HepG2 (cell line): ENCODE measurements at regions not wholly inside any gene's neighbourhood (a gene's known extent, or its start where the extent isn't known, plus 50 kb on each side); places are given as distances from the start of the nearest gene placed in this dataset.

Experiments used
- ATAC-seq: fragments of 200-7000 bp; cut with Tn5 transposase; 3 replicates; pipeline ENCODE4 v1.9.1; 2020; ENCODE audit warnings: mild to moderate bottlenecking, moderate library complexity
- BruUV-seq: library from RNA; stranded (reverse); fragments of 400-500 nt; replicated peaks from 2 replicates; lab custom pipeline; 2021; lab: Mats Ljungman, UMichigan
- CTCF ChIA-PET: fragments of 300-600 bp; formaldehyde crosslinking; extraction: SDS; loops from one replicate; lab custom pipeline; 2021; ENCODE audit warnings: low total read pairs, inconsistent platforms, low intra/inter-chr PET ratio; lab: Yijun Ruan, JAX
- POLR2A ChIA-PET: fragments of 350-600 bp; sonication (Branson Sonifier 250); formaldehyde crosslinking; loops from one replicate; lab custom pipeline; 2020; ENCODE audit warnings: antibody characterized with exemption, inconsistent platforms; lab: Yijun Ruan, JAX
- DNase-seq: peaks from one replicate; pipeline ENCODE4 v3.0.0-alpha.2; 2015; ENCODE audit warnings: low spot score
- FAIRE-seq: peaks from 3 replicates; lab custom pipeline; 2011; peaks lifted over from hg19 to GRCh38; lab: Jason Lieb, UNC
- H2AFZ ChIP-seq: one replicate; pipeline ENCODE4 v1.6.1; 2011; ENCODE audit warnings: low read length, inconsistent platforms
- H3K27ac ChIP-seq: fragments of 300-600 bp; 3 replicates; pipeline ENCODE4 v1.8.0; 2011; ENCODE audit warnings: mixed run types, mild to moderate bottlenecking, mixed read lengths, low read length, inconsistent platforms; ENCODE audit not compliant: insufficient read depth; ENCODE audit errors: extremely low read length
- H3K27me3 ChIP-seq, 2 experiments: fragments of 200-600 bp in 1 of 2; 2 replicates in 1 of 2; 3 replicates in 1 of 2; pipeline versions ENCODE4 v1.6.0 to v1.8.0; 2011; ENCODE audit warnings: low read length in 2 of 2, mild to moderate bottlenecking in 2 of 2, moderate library complexity in 2 of 2, inconsistent platforms in 1 of 2; ENCODE audit not compliant: insufficient read depth in 2 of 2, control insufficient read depth in 1 of 2
- H3K36me3 ChIP-seq, 2 experiments: fragments of 200-600 bp in 1 of 2; replicated peaks in 1 of 2; 2 replicates in 1 of 2; 3 replicates in 1 of 2; pipeline versions ENCODE4 v1.5.1 to v1.8.0; 2011; ENCODE audit warnings: low read length in 2 of 2, inconsistent platforms in 1 of 2; ENCODE audit not compliant: insufficient read depth in 2 of 2, control insufficient read depth in 1 of 2
- H3K4me1 ChIP-seq: 2 replicates; pipeline ENCODE4 v1.5.1; 2012; ENCODE audit warnings: low read length, inconsistent platforms; ENCODE audit not compliant: insufficient read depth
- H3K4me2 ChIP-seq: 2 replicates; pipeline ENCODE4 v1.6.0; 2011; ENCODE audit warnings: low read depth, low read length, inconsistent platforms
- H3K4me3 ChIP-seq, 3 experiments: fragments of 200-600 bp in 1 of 3; sonication (generic), shearing (Covaris generic) in 1 of 3; replicated peaks in 1 of 3; 2 replicates each; pipeline ENCODE4 v1.5.1; 2011 to 2016; ENCODE audit warnings: low read length in 3 of 3, inconsistent platforms in 2 of 3, low read depth in 2 of 3, mild to moderate bottlenecking in 2 of 3, control low read depth in 1 of 3, mixed read lengths in 1 of 3; ENCODE audit not compliant: insufficient read depth in 1 of 3
- H3K79me2 ChIP-seq: one replicate; pipeline ENCODE4 v1.6.1; 2011; ENCODE audit warnings: low read length, inconsistent platforms; ENCODE audit not compliant: insufficient read depth
- H3K9ac ChIP-seq: 2 replicates; pipeline ENCODE4 v1.6.0; 2011; ENCODE audit warnings: mild to moderate bottlenecking, low read depth, low read length, inconsistent platforms; ENCODE audit not compliant: insufficient read depth
- H3K9me3 ChIP-seq: 2 replicates; pipeline ENCODE4 v1.5.1; 2012; ENCODE audit warnings: mild to moderate bottlenecking, low read length
- H4K20me1 ChIP-seq: 2 replicates; pipeline ENCODE4 v1.6.0; 2011; ENCODE audit warnings: inconsistent platforms, mild to moderate bottlenecking, low read length, moderate library complexity; ENCODE audit not compliant: insufficient read depth
- EZH2 ChIP-seq: conservative IDR thresholded peaks from 2 replicates; pipeline ENCODE4 v1.6.1; 2012; ENCODE audit warnings: mild to moderate bottlenecking, low read depth, low read length, moderate library complexity
- FOXM1 ChIP-seq: sonication (generic); formaldehyde crosslinking; IDR thresholded peaks from 2 replicates; pipeline ENCODE4 v1.5.0; 2020; ENCODE audit warnings: missing genetic modification reagents
- HDAC1 ChIP-seq: sonication (generic); formaldehyde crosslinking; IDR thresholded peaks from 2 replicates; pipeline ENCODE4 v1.5.1; 2020; ENCODE audit warnings: mild to moderate bottlenecking, missing genetic modification reagents
- IKZF4 ChIP-seq: sonication (generic); formaldehyde crosslinking; IDR thresholded peaks from 2 replicates; pipeline ENCODE4 v1.5.1; 2020; ENCODE audit warnings: borderline replicate concordance, mild to moderate bottlenecking, low read depth, missing genetic modification reagents; ENCODE audit errors: not compliant biosample characterization
- NFIB ChIP-seq: sonication (generic); formaldehyde crosslinking; IDR thresholded peaks from 2 replicates; pipeline ENCODE4 v1.9.0; 2021; ENCODE audit warnings: missing genetic modification reagents, mild to moderate bottlenecking, borderline replicate concordance
- YEATS4 ChIP-seq: sonication (generic); formaldehyde crosslinking; IDR thresholded peaks from 2 replicates; pipeline ENCODE4 v1.4.0; 2020; ENCODE audit warnings: missing genetic modification reagents, borderline replicate concordance
- ZNF234 ChIP-seq: sonication (generic); formaldehyde crosslinking; conservative IDR thresholded peaks from 2 replicates; pipeline ENCODE4 v1.5.1; 2020; ENCODE audit warnings: mild to moderate bottlenecking, missing genetic modification reagents
- ZNF331 ChIP-seq: sonication (generic); formaldehyde crosslinking; IDR thresholded peaks from 2 replicates; pipeline ENCODE4 v1.4.0; 2020; ENCODE audit warnings: missing genetic modification reagents
- ZNF792 ChIP-seq: IDR thresholded peaks from 2 replicates; pipeline ENCODE4 v1.6.1; 2016
- WGBS: methylation state at CpG from one replicate; pipeline ENCODE4 v1.1.6; 2017; ENCODE audit warnings: low lambda C conversion rate; 5-methylcytosine and 5-hydroxymethylcytosine counted together
- in situ Hi-C: cut with HindIII; loops from 2 replicates; pipeline ENCODE4 v1.10.0; 2017; ENCODE audit warnings: low pct_unique_long_range_greater_than_20kb; ENCODE audit not compliant: extremely low pct_ligation_motif_present
- intact Hi-C: fragments of 100-400 bp; cut with micrococcal nuclease; formaldehyde crosslinking; loops from one replicate; pipeline ENCODE4 v1.10.0; 2022; ENCODE audit not compliant: unreplicated experiment
- TF ChIP-seq, protein P1 (sequence below): sonication (generic); formaldehyde crosslinking; IDR thresholded peaks from 2 replicates; pipeline ENCODE4 v1.5.1; 2020; ENCODE audit warnings: missing genetic modification reagents, mild to moderate bottlenecking, borderline replicate concordance
- TF ChIP-seq, protein P2 (sequence below): sonication (generic); formaldehyde crosslinking; conservative IDR thresholded peaks from 2 replicates; pipeline ENCODE4 v1.5.0; 2020; ENCODE audit warnings: missing genetic modification reagents
- TF ChIP-seq, protein P3 (sequence below): sonication (generic); formaldehyde crosslinking; IDR thresholded peaks from 2 replicates; pipeline ENCODE4 v1.4.0; 2020; ENCODE audit warnings: missing genetic modification reagents
- TF ChIP-seq, protein P4 (sequence below): sonication (generic); formaldehyde crosslinking; IDR thresholded peaks from 2 replicates; pipeline ENCODE4 v1.4.0; 2020; ENCODE audit warnings: mild to moderate bottlenecking, missing genetic modification reagents, borderline replicate concordance

DNA sequence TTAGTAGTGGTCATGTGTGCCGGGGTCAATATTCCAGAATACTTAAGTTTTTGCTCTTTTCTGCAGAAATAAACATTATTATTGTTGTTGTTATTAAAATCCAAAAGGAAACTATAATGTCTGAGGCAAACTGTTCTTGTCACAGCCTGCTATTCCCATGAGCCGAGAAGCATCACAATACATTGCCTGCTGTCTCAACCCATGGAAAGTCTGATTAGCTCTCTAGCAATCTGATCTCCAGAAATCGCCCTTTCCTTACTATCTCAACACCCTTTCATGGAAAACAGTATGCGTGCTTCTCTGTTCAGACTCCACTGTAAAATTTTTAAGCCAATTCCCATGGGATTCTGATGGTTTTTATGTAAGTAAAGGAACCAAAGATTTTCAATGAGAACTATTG is 811.0 kb downstream of the TUSC7 start:
- 3% methylated on average over 4 of the region's 4 CpGs for WGBS
- Histone ChIP-seq H3K9me3 (no peaks in the 10 kb centered on the region), H3K4me1 (no peaks in the 10 kb centered on the region), H3K4me3 (no peak overlapping the region), H4K20me1 (no peaks in the 10 kb centered on the region)
- POLR2A ChIA-PET: no interaction called here
- intact Hi-C loops: no loop called here
- CTCF ChIA-PET: no interaction called here
- TF ChIP-seq, protein P1, sequence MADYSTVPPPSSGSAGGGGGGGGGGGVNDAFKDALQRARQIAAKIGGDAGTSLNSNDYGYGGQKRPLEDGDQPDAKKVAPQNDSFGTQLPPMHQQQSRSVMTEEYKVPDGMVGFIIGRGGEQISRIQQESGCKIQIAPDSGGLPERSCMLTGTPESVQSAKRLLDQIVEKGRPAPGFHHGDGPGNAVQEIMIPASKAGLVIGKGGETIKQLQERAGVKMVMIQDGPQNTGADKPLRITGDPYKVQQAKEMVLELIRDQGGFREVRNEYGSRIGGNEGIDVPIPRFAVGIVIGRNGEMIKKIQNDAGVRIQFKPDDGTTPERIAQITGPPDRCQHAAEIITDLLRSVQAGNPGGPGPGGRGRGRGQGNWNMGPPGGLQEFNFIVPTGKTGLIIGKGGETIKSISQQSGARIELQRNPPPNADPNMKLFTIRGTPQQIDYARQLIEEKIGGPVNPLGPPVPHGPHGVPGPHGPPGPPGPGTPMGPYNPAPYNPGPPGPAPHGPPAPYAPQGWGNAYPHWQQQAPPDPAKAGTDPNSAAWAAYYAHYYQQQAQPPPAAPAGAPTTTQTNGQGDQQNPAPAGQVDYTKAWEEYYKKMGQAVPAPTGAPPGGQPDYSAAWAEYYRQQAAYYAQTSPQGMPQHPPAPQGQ: no peak
- TF ChIP-seq ZNF792 (no peak), ZNF234 (CRISPR knock-in tag) (no peak), EZH2 (no peak), HDAC1 (CRISPR knock-in tag) (no peak), NFIB (CRISPR knock-in tag) (no peak), IKZF4 (CRISPR knock-in tag) (no peak), FOXM1 (CRISPR knock-in tag) (no peak), ZNF331 (CRISPR knock-in tag) (no peak), YEATS4 (CRISPR knock-in tag) (no peak)
- TF ChIP-seq, protein P2, sequence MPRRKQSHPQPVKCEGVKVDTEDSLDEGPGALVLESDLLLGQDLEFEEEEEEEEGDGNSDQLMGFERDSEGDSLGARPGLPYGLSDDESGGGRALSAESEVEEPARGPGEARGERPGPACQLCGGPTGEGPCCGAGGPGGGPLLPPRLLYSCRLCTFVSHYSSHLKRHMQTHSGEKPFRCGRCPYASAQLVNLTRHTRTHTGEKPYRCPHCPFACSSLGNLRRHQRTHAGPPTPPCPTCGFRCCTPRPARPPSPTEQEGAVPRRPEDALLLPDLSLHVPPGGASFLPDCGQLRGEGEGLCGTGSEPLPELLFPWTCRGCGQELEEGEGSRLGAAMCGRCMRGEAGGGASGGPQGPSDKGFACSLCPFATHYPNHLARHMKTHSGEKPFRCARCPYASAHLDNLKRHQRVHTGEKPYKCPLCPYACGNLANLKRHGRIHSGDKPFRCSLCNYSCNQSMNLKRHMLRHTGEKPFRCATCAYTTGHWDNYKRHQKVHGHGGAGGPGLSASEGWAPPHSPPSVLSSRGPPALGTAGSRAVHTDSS (CRISPR knock-in tag): no peak
- TF ChIP-seq, protein P3, sequence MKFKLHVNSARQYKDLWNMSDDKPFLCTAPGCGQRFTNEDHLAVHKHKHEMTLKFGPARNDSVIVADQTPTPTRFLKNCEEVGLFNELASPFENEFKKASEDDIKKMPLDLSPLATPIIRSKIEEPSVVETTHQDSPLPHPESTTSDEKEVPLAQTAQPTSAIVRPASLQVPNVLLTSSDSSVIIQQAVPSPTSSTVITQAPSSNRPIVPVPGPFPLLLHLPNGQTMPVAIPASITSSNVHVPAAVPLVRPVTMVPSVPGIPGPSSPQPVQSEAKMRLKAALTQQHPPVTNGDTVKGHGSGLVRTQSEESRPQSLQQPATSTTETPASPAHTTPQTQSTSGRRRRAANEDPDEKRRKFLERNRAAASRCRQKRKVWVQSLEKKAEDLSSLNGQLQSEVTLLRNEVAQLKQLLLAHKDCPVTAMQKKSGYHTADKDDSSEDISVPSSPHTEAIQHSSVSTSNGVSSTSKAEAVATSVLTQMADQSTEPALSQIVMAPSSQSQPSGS (CRISPR knock-in tag): no peak
- TF ChIP-seq, protein P4, sequence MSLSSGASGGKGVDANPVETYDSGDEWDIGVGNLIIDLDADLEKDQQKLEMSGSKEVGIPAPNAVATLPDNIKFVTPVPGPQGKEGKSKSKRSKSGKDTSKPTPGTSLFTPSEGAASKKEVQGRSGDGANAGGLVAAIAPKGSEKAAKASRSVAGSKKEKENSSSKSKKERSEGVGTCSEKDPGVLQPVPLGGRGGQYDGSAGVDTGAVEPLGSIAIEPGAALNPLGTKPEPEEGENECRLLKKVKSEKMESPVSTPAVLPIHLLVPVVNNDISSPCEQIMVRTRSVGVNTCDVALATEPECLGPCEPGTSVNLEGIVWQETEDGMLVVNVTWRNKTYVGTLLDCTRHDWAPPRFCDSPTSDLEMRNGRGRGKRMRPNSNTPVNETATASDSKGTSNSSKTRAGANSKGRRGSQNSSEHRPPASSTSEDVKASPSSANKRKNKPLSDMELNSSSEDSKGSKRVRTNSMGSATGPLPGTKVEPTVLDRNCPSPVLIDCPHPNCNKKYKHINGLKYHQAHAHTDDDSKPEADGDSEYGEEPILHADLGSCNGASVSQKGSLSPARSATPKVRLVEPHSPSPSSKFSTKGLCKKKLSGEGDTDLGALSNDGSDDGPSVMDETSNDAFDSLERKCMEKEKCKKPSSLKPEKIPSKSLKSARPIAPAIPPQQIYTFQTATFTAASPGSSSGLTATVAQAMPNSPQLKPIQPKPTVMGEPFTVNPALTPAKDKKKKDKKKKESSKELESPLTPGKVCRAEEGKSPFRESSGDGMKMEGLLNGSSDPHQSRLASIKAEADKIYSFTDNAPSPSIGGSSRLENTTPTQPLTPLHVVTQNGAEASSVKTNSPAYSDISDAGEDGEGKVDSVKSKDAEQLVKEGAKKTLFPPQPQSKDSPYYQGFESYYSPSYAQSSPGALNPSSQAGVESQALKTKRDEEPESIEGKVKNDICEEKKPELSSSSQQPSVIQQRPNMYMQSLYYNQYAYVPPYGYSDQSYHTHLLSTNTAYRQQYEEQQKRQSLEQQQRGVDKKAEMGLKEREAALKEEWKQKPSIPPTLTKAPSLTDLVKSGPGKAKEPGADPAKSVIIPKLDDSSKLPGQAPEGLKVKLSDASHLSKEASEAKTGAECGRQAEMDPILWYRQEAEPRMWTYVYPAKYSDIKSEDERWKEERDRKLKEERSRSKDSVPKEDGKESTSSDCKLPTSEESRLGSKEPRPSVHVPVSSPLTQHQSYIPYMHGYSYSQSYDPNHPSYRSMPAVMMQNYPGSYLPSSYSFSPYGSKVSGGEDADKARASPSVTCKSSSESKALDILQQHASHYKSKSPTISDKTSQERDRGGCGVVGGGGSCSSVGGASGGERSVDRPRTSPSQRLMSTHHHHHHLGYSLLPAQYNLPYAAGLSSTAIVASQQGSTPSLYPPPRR (CRISPR knock-in tag): no peak
- TF ChIP-seq, all 625 proteins: peak for 0
- no peaks in the 10 kb centered on the region for H3K27me3 ChIP-seq
- H3K36me3 ChIP-seq: no peaks in the 10 kb centered on the region
- H3K79me2 ChIP-seq: no peaks in the 10 kb centered on the region
- no peak overlapping the region for H3K9ac ChIP-seq
- in situ Hi-C loops: no loop called here
- no peak for FAIRE-seq
- BruUV-seq: no TSS peak
- DNase-seq: no peak
- no peak overlapping the region for H3K4me2 ChIP-seq
- H2AFZ ChIP-seq: no peak overlapping the region
- H3K27ac ChIP-seq: no peak overlapping the region
- ATAC-seq: no peak
